ENCODE measurements at regions not wholly inside any gene's neighbourhood (a gene's known extent, or its start where the extent isn't known, plus 50 kb on each side); places are given as distances from the start of the nearest gene placed in this dataset.

- Histone ChIP-seq H3K9me3 (ENCODE audit: control insufficient read depth, insufficient read depth, low read depth, low read length) (no peaks in the 10 kb centered on the region), H3K4me3 (ENCODE audit: low read depth, low read length) (no peak overlapping the region), H3K36me3 (ENCODE audit: control insufficient read depth in 2 of 2, insufficient read depth in 1 of 2, low read length in 2 of 2) (no peaks in the 10 kb centered on the region), H3K27ac (ENCODE audit: extremely low read depth, low read depth, low read length) (no peak overlapping the region), H3K4me1 (ENCODE audit: control insufficient read depth, insufficient read depth, low read length) (no peaks in the 10 kb centered on the region)
- ChIA-PET CTCF (interaction anchor here (0.5 to 1.1 kb wide), 4 partner anchors 22 to 440 kb away, joined by 3 to 4 read pairs (median 3); no protein-coding TSS in a partner anchor), POLR2A (no interaction called here)
- TF ChIP-seq ATF2 (tag by site-specific recombination; IDR thresholded peaks at IDR 0.05; ENCODE audit: low read depth) (0 out of 2 replicates have a peak, but pooled peaks have one; percentile 38), ZNF645 (tag by site-specific recombination; IDR thresholded peaks at IDR 0.05) (no peak), TRIM28 (IDR thresholded peaks at IDR 0.05; ENCODE audit: borderline replicate concordance, low read length) (0 out of 2 replicates have a peak, but pooled peaks have one; percentile 59)
Observed at GRCh38 chr1:117780687-117781475, 148.5 kb downstream of the GDAP2 start.

- H3K4me1 ChIP-seq (ENCODE audit: control insufficient read depth, insufficient read depth, low read length) = no peaks in the 10 kb centered on the region
- CTCF ChIA-PET = interaction anchor here (1.3 kb wide), 1 partner anchor 28 kb away, joined by 4 read pairs; no protein-coding TSS in a partner anchor
- POLR2A ChIA-PET = no interaction called here
- no peaks in the 10 kb centered on the region for H3K36me3 ChIP-seq (ENCODE audit: control insufficient read depth in 2 of 2, insufficient read depth in 1 of 2, low read length in 2 of 2)
- H3K9me3 ChIP-seq (ENCODE audit: control insufficient read depth, insufficient read depth, low read depth, low read length) = no peaks in the 10 kb centered on the region
- no peak overlapping the region for H3K27ac ChIP-seq (ENCODE audit: extremely low read depth, low read depth, low read length)
- H3K4me3 ChIP-seq (ENCODE audit: low read depth, low read length) = no peak overlapping the region
- no peak for TF ChIP-seq ZBTB7A (tag by site-specific recombination; IDR thresholded peaks at IDR 0.05; ENCODE audit: low read depth)
- no peak for TF ChIP-seq GLIS1 (tag by site-specific recombination; IDR thresholded peaks at IDR 0.05)
- TF ChIP-seq ZNF555 (tag by site-specific recombination; conservative IDR thresholded peaks at IDR 0.05) = no peak
- no peak for TF ChIP-seq ZBTB21 (tag by site-specific recombination; IDR thresholded peaks at IDR 0.05)
- no peak for TF ChIP-seq ATF2 (tag by site-specific recombination; IDR thresholded peaks at IDR 0.05; ENCODE audit: low read depth)
- no peak for TF ChIP-seq ZNF624 (tag by site-specific recombination; IDR thresholded peaks at IDR 0.05)
- no peak for TF ChIP-seq GLI2 (tag by site-specific recombination; IDR thresholded peaks at IDR 0.05; ENCODE audit: borderline replicate concordance, low read depth)
- TF ChIP-seq ZNF398 (tag by site-specific recombination; IDR thresholded peaks at IDR 0.05) = no peak
- TF ChIP-seq ZNF621 (tag by site-specific recombination; IDR thresholded peaks at IDR 0.05) = no peak
- TF ChIP-seq ZNF580 (tag by site-specific recombination; IDR thresholded peaks at IDR 0.05) = no peak
- TF ChIP-seq ZIC2 (tag by site-specific recombination; IDR thresholded peaks at IDR 0.05) = no peak
Observed at GRCh38 chr1:117782056-117782455, 147.4 kb downstream of the GDAP2 start.

All from HEK293 (cell line).